Mucosa of rectum (tissue), 2 donors: ENCODE measurements at regions not wholly inside any gene's neighbourhood (a gene's known extent, or its start where the extent isn't known, plus 50 kb on each side); places are given as distances from the start of the nearest gene placed in this dataset.

Experiments
- H3K27ac ChIP-seq, 2 donors: one replicate each; pipeline ENCODE4 v1.7.0; 2013; ENCODE audit warnings: inconsistent platforms in 2 of 2, low read depth in 2 of 2, low read length in 2 of 2
- H3K27me3 ChIP-seq, 2 donors: one replicate each; pipeline ENCODE4 v1.7.0; 2013; ENCODE audit warnings: low read length in 2 of 2; ENCODE audit not compliant: control insufficient read depth in 2 of 2, insufficient read depth in 2 of 2
- H3K36me3 ChIP-seq, 2 donors: one replicate each; pipeline ENCODE4 v1.7.0; 2013; ENCODE audit warnings: low read length in 2 of 2; ENCODE audit not compliant: control insufficient read depth in 2 of 2, insufficient read depth in 2 of 2
- H3K4me1 ChIP-seq, 2 donors: one replicate each; pipeline ENCODE4 v1.7.0; 2013; ENCODE audit warnings: low read length in 2 of 2, mild to moderate bottlenecking in 1 of 2; ENCODE audit not compliant: control insufficient read depth in 2 of 2, insufficient read depth in 2 of 2
- H3K4me3 ChIP-seq, 2 donors: one replicate each; pipeline ENCODE4 v1.7.0; 2013; ENCODE audit warnings: low read length in 2 of 2
- H3K9ac ChIP-seq, 2 donors: one replicate each; pipeline ENCODE4 v1.7.0; 2013; ENCODE audit warnings: low read length in 2 of 2, low read depth in 1 of 2, mild to moderate bottlenecking in 1 of 2
- H3K9me3 ChIP-seq, 2 donors: one replicate each; pipeline ENCODE4 v1.7.0; 2013; ENCODE audit warnings: low read length in 2 of 2; ENCODE audit not compliant: control insufficient read depth in 2 of 2
- donor health status: healthy.
- donor health status: Normal muscosa, but diverticular disease.

GRCh38 chr16:72689851-72690250, 358.1 kb downstream of the ZFHX3 start:
- H3K27ac ChIP-seq, result no peak overlapping the region
- H3K4me3 ChIP-seq, result no peak overlapping the region
- H3K9me3 ChIP-seq, result no peaks in the 10 kb centered on the region
- no peaks in the 10 kb centered on the region for H3K27me3 ChIP-seq
- H3K4me1 ChIP-seq, result no peaks in the 10 kb centered on the region
- no peaks in the 10 kb centered on the region for H3K36me3 ChIP-seq
- no peak overlapping the region for H3K9ac ChIP-seq

GRCh38 chr16:72680732-72681131, 367.2 kb downstream of the ZFHX3 start:
- no peak overlapping the region for H3K9ac ChIP-seq
- peaks cover 0 to 10% of the 10 kb centered on the region in 2 donors for H3K4me1 ChIP-seq
- H3K27ac ChIP-seq, result no peak overlapping the region
- no peaks in the 10 kb centered on the region for H3K9me3 ChIP-seq
- H3K27me3 ChIP-seq, result no peaks in the 10 kb centered on the region
- no peak overlapping the region for H3K4me3 ChIP-seq
- no peaks in the 10 kb centered on the region for H3K36me3 ChIP-seq

- Histone ChIP-seq H3K9ac (no peak overlapping the region), H3K27me3 (no peaks in the 10 kb centered on the region), H3K9me3 (no peaks in the 10 kb centered on the region), H3K4me3 (no peak overlapping the region), H3K4me1 (peaks cover 0 to 10% of the 10 kb centered on the region in 2 donors), H3K36me3 (no peaks in the 10 kb centered on the region), H3K27ac (no peak overlapping the region)
Measured at GRCh38 chr16:72679856-72680255, 368.1 kb downstream of the ZFHX3 start.

GRCh38 chr16:72677662-72678447, 370.1 kb downstream of the ZFHX3 start:
- Histone ChIP-seq H3K27ac (peak overlapping the region; percentile 54 to 56), H3K9me3 (no peaks in the 10 kb centered on the region), H3K4me1 (peaks cover 0 to 10% of the 10 kb centered on the region in 2 donors), H3K9ac (no peak overlapping the region), H3K36me3 (no peaks in the 10 kb centered on the region), H3K4me3 (no peak overlapping the region), H3K27me3 (no peaks in the 10 kb centered on the region)

- Histone ChIP-seq H3K4me1 (peaks cover 0 to 5% of the 10 kb centered on the region in 2 donors), H3K27ac (no peak overlapping the region), H3K27me3 (no peaks in the 10 kb centered on the region)
Measured at GRCh38 chr16:72673118-72673517, 374.8 kb downstream of the ZFHX3 start.

GRCh38 chr16:72666267-72666666, 381.7 kb downstream of the ZFHX3 start:
- Histone ChIP-seq H3K27me3 (no peaks in the 10 kb centered on the region), H3K36me3 (no peaks in the 10 kb centered on the region)

More at GRCh38 chr16:72673118-72673517, 374.8 kb downstream of the ZFHX3 start:
- Histone ChIP-seq H3K9ac (no peak overlapping the region), H3K4me3 (no peak overlapping the region), H3K36me3 (no peaks in the 10 kb centered on the region), H3K9me3 (peaks cover 0 to 4% of the 10 kb centered on the region in 2 donors)

GRCh38 chr16:72665701-72666100, 382.2 kb downstream of the ZFHX3 start:
- Histone ChIP-seq H3K36me3 (no peaks in the 10 kb centered on the region), H3K4me1 (peaks cover 5 to 10% of the 10 kb centered on the region in 2 donors), H3K9ac (peak overlapping the region; percentile 83 to 93), H3K4me3 (peak overlapping the region; percentile 94 to 96), H3K27ac (no peak overlapping the region), H3K9me3 (no peaks in the 10 kb centered on the region), H3K27me3 (no peaks in the 10 kb centered on the region)

More at GRCh38 chr16:72666267-72666666, 381.7 kb downstream of the ZFHX3 start:
- Histone ChIP-seq H3K4me1 (peaks cover 5 to 10% of the 10 kb centered on the region in 2 donors), H3K4me3 (no peak overlapping the region), H3K9ac (no peak overlapping the region), H3K27ac (no peak overlapping the region), H3K9me3 (no peaks in the 10 kb centered on the region)

GRCh38 chr16:72664509-72665408, 383.2 kb downstream of the ZFHX3 start:
- H3K4me1 ChIP-seq, result peaks cover 5 to 10% of the 10 kb centered on the region in 2 donors
- H3K27ac ChIP-seq, result peak overlapping the region; percentile 26 to 53
- peak overlapping the region; percentile 83 to 93 for H3K9ac ChIP-seq
- H3K27me3 ChIP-seq, result no peaks in the 10 kb centered on the region
- H3K36me3 ChIP-seq, result no peaks in the 10 kb centered on the region
- H3K4me3 ChIP-seq, result peak overlapping the region; percentile 94 to 96
- no peaks in the 10 kb centered on the region for H3K9me3 ChIP-seq

GRCh38 chr16:72664056-72664508, 383.8 kb downstream of the ZFHX3 start:
- H3K36me3 ChIP-seq, result no peaks in the 10 kb centered on the region
- H3K27me3 ChIP-seq, result no peaks in the 10 kb centered on the region
- H3K27ac ChIP-seq, result no peak overlapping the region
- no peaks in the 10 kb centered on the region for H3K9me3 ChIP-seq
- H3K4me1 ChIP-seq, result peaks cover 5 to 10% of the 10 kb centered on the region in 2 donors
- peak overlapping the region; percentile 83 to 93 for H3K9ac ChIP-seq
- H3K4me3 ChIP-seq, result peak overlapping the region; percentile 94 to 96
